Keratinocyte (primary cell): ENCODE measurements at regions not wholly inside any gene's neighbourhood (a gene's known extent, or its start where the extent isn't known, plus 50 kb on each side); places are given as distances from the start of the nearest gene placed in this dataset.

Experiments used
- DNase-seq: peaks from one replicate; pipeline ENCODE4 v3.0.0-alpha.2; 2011; ENCODE audit warnings: low read depth, missing footprints, low spot score
- FAIRE-seq: peaks from 2 replicates; lab custom pipeline; 2011; peaks lifted over from hg19 to GRCh38; lab: Jason Lieb, UNC
- H2AFZ ChIP-seq: 2 replicates; pipeline ENCODE4 v1.6.0; 2012; ENCODE audit warnings: low read length, control low read depth, inconsistent platforms; ENCODE audit not compliant: control insufficient read depth
- H3K27ac ChIP-seq: 2 replicates; pipeline ENCODE4 v1.5.1; 2011; ENCODE audit warnings: low read length; ENCODE audit not compliant: control insufficient read depth, insufficient read depth
- H3K27me3 ChIP-seq: 3 replicates; pipeline ENCODE4 v1.6.0; 2011; ENCODE audit warnings: low read length; ENCODE audit not compliant: control insufficient read depth, insufficient read depth; ENCODE audit errors: extremely low read depth
- H3K36me3 ChIP-seq, 2 experiments: 2 replicates in 1 of 2; 3 replicates in 1 of 2; pipeline ENCODE4 v1.5.1; 2011; ENCODE audit warnings: low read length in 2 of 2, mild to moderate bottlenecking in 1 of 2; ENCODE audit not compliant: control insufficient read depth in 2 of 2, insufficient read depth in 2 of 2; ENCODE audit errors: extremely low read depth in 1 of 2
- H3K4me1 ChIP-seq: 3 replicates; pipeline ENCODE4 v1.5.1; 2011; ENCODE audit warnings: low read length; ENCODE audit not compliant: control insufficient read depth, insufficient read depth; ENCODE audit errors: extremely low read depth
- H3K4me2 ChIP-seq: 3 replicates; pipeline ENCODE4 v1.6.0; 2011; ENCODE audit warnings: low read depth, low read length; ENCODE audit not compliant: control insufficient read depth, insufficient read depth; ENCODE audit errors: extremely low read depth
- H3K4me3 ChIP-seq, 3 experiments: fragments of 200-600 bp in 1 of 3; sonication (generic) in 1 of 3; 2 replicates in 2 of 3; 3 replicates in 1 of 3; pipeline ENCODE4 v1.5.1; 2011 to 2016; ENCODE audit warnings: low read length in 3 of 3, mild to moderate bottlenecking in 3 of 3, control low read depth in 2 of 3, inconsistent platforms in 1 of 3, low read depth in 1 of 3, mixed read lengths in 1 of 3, mixed run types in 1 of 3, moderate library complexity in 1 of 3; ENCODE audit not compliant: control insufficient read depth in 2 of 3, insufficient read depth in 2 of 3; ENCODE audit errors: extremely low read depth in 1 of 3
- H3K79me2 ChIP-seq: 2 replicates; pipeline ENCODE4 v1.6.0; 2012; ENCODE audit warnings: low read length; ENCODE audit not compliant: control insufficient read depth, insufficient read depth
- H3K9ac ChIP-seq: 3 replicates; pipeline ENCODE4 v1.6.0; 2011; ENCODE audit warnings: low read length; ENCODE audit not compliant: control insufficient read depth, insufficient read depth; ENCODE audit errors: extremely low read depth
- H3K9me1 ChIP-seq: 3 replicates; pipeline ENCODE4 v1.6.0; 2011; ENCODE audit warnings: low read length; ENCODE audit not compliant: control insufficient read depth, insufficient read depth; ENCODE audit errors: extremely low read depth
- H3K9me3 ChIP-seq: 2 replicates; pipeline ENCODE4 v1.5.1; 2012; ENCODE audit warnings: low read depth, low read length; ENCODE audit not compliant: control insufficient read depth
- H4K20me1 ChIP-seq: 3 replicates; pipeline ENCODE4 v1.6.0; 2011; ENCODE audit warnings: low read length; ENCODE audit not compliant: control insufficient read depth, insufficient read depth; ENCODE audit errors: extremely low read depth
- CTCF ChIP-seq, 3 experiments: IDR thresholded peaks in 1 of 3; conservative IDR thresholded peaks in 1 of 3; optimal IDR thresholded peaks in 1 of 3; 2 replicates in 2 of 3; 3 replicates in 1 of 3; pipeline versions ENCODE3 to v1.5.1; 2011; ENCODE audit warnings: low read length in 3 of 3, mild to moderate bottlenecking in 3 of 3, moderate library complexity in 2 of 3, control low read depth in 1 of 3, inconsistent platforms in 1 of 3; ENCODE audit not compliant: insufficient read depth in 2 of 3; ENCODE audit errors: extremely low read depth in 1 of 3
- EZH2 ChIP-seq: IDR thresholded peaks from one replicate; pipeline ENCODE4 v1.6.1; 2012; ENCODE audit warnings: inconsistent platforms, mild to moderate bottlenecking, low read length, moderate library complexity
- dilution Hi-C: fragments of 300-500 bp; cut with MboI; formaldehyde crosslinking; loops from one replicate; pipeline ENCODE4 v1.7.0; 2020; ENCODE audit warnings: low sequenced_read_pairs; ENCODE audit not compliant: extremely low pct_ligation_motif_present

- Histone ChIP-seq H3K4me3 (no peak overlapping the region), H3K9me1 (no peaks in the 10 kb centered on the region), H3K36me3 (no peaks in the 10 kb centered on the region), H3K27me3 (no peaks in the 10 kb centered on the region), H3K27ac (no peak overlapping the region), H4K20me1 (no peaks in the 10 kb centered on the region), H3K4me2 (no peak overlapping the region), H3K9me3 (no peaks in the 10 kb centered on the region), H2AFZ (no peak overlapping the region), H3K4me1 (no peaks in the 10 kb centered on the region), H3K79me2 (no peaks in the 10 kb centered on the region), H3K9ac (no peak overlapping the region)
- DNase-seq (no peak), FAIRE-seq (no peak)
- dilution Hi-C loops, result no loop called here
- TF ChIP-seq CTCF (optimal IDR thresholded peaks at IDR 0.05 in 1 of 3, IDR thresholded peaks at IDR 0.05 in 1 of 3, conservative IDR thresholded peaks at IDR 0.05 in 1 of 3; ENCODE audit: extremely low read depth in 1 of 3, insufficient read depth in 2 of 3, low read length in 3 of 3) (no peak), EZH2 (no peak)
Observed at GRCh38 chr2:194706179-194706578, 950.8 kb upstream of the SLC39A10 start.

- H3K79me2 ChIP-seq, result no peaks in the 10 kb centered on the region
- TF ChIP-seq CTCF (optimal IDR thresholded peaks at IDR 0.05 in 1 of 3, IDR thresholded peaks at IDR 0.05 in 1 of 3, conservative IDR thresholded peaks at IDR 0.05 in 1 of 3; ENCODE audit: extremely low read depth in 1 of 3, insufficient read depth in 2 of 3, low read length in 3 of 3), result no peak
- no peak for TF ChIP-seq EZH2
- no peaks in the 10 kb centered on the region for H3K9me1 ChIP-seq
- no peak overlapping the region for H2AFZ ChIP-seq
- no peaks in the 10 kb centered on the region for H3K27me3 ChIP-seq
- H3K4me3 ChIP-seq, result no peak overlapping the region
- H4K20me1 ChIP-seq, result no peaks in the 10 kb centered on the region
- no peaks in the 10 kb centered on the region for H3K4me1 ChIP-seq
- FAIRE-seq (no peak), DNase-seq (no peak)
- H3K36me3 ChIP-seq, result no peaks in the 10 kb centered on the region
- H3K27ac ChIP-seq, result no peak overlapping the region
- H3K9me3 ChIP-seq, result no peaks in the 10 kb centered on the region
- dilution Hi-C loops, result no loop called here
- H3K9ac ChIP-seq, result no peak overlapping the region
- no peak overlapping the region for H3K4me2 ChIP-seq
Observed at GRCh38 chr2:194705398-194705797, 951.6 kb upstream of the SLC39A10 start.
